ENCODE measurements at regions not wholly inside any gene's neighbourhood (a gene's known extent, or its start where the extent isn't known, plus 50 kb on each side); places are given as distances from the start of the nearest gene placed in this dataset.

GRCh38 chr16:9338068-9338467 lies 246.6 kb downstream of the HAPSTR1 start:
- Histone ChIP-seq H3K4me3 (no peak overlapping the region), H3K4me1 (no peaks in the 10 kb centered on the region), H3K27ac (no peak overlapping the region), H3K27me3 (no peaks in the 10 kb centered on the region), H3K9me3 (no peaks in the 10 kb centered on the region), H3K36me3 (no peaks in the 10 kb centered on the region)
- intact Hi-C loops (cut with DNase I) = no loop called here
- no peak for TF ChIP-seq POLR2A (IDR thresholded peaks at IDR 0.05)
- TF ChIP-seq CTCF (IDR thresholded peaks at IDR 0.05) = no peak
- WGBS, 2 donors = 18% methylated on average over 2 of the region's 2 CpGs
- DNase-seq = no peak

- H3K27me3 ChIP-seq = no peaks in the 10 kb centered on the region
- no peak overlapping the region for H3K4me3 ChIP-seq
- no peaks in the 10 kb centered on the region for H3K4me1 ChIP-seq
- WGBS, 2 donors = 66 to 69% methylated on average over 4 of the region's 4 CpGs
- H3K36me3 ChIP-seq = no peaks in the 10 kb centered on the region
- intact Hi-C loops (cut with DNase I) = no loop called here
- H3K27ac ChIP-seq = no peak overlapping the region
- TF ChIP-seq POLR2A (IDR thresholded peaks at IDR 0.05) (no peak), CTCF (IDR thresholded peaks at IDR 0.05) (no peak)
- DNase-seq = no peak
- no peaks in the 10 kb centered on the region for H3K9me3 ChIP-seq
Measured at GRCh38 chr16:9338510-9338909, 247.1 kb downstream of the HAPSTR1 start.

- no peak for TF ChIP-seq POLR2A (IDR thresholded peaks at IDR 0.05)
- TF ChIP-seq CTCF (IDR thresholded peaks at IDR 0.05) = no peak
- no peak overlapping the region for H3K4me3 ChIP-seq
- intact Hi-C loops (cut with DNase I) = no loop called here
- H3K27me3 ChIP-seq = no peaks in the 10 kb centered on the region
- DNase-seq = no peak
- 51 to 55% methylated on average over 15 of the region's 15 CpGs for WGBS, 2 donors
- H3K9me3 ChIP-seq = no peaks in the 10 kb centered on the region
- H3K27ac ChIP-seq = no peak overlapping the region
- H3K36me3 ChIP-seq = no peaks in the 10 kb centered on the region
- H3K4me1 ChIP-seq = no peaks in the 10 kb centered on the region
Measured at GRCh38 chr16:9340526-9341256, 249.2 kb downstream of the HAPSTR1 start.

- intact Hi-C loops (cut with DNase I) = no loop called here
- no peaks in the 10 kb centered on the region for H3K9me3 ChIP-seq
- H3K4me1 ChIP-seq = no peaks in the 10 kb centered on the region
- TF ChIP-seq POLR2A (IDR thresholded peaks at IDR 0.05) = no peak
- no peak for TF ChIP-seq CTCF (IDR thresholded peaks at IDR 0.05)
- no peak overlapping the region for H3K4me3 ChIP-seq
- no peak overlapping the region for H3K27ac ChIP-seq
- no peak for DNase-seq
- no peaks in the 10 kb centered on the region for H3K36me3 ChIP-seq
- WGBS, 2 donors = 17 to 41% methylated on average over 6 of the region's 6 CpGs
- no peaks in the 10 kb centered on the region for H3K27me3 ChIP-seq
Measured at GRCh38 chr16:9343276-9343675, 251.8 kb downstream of the HAPSTR1 start.

- TF ChIP-seq POLR2A (IDR thresholded peaks at IDR 0.05) = no peak
- TF ChIP-seq CTCF (IDR thresholded peaks at IDR 0.05) = no peak
- H3K27ac ChIP-seq = no peak overlapping the region
- H3K36me3 ChIP-seq = no peaks in the 10 kb centered on the region
- DNase-seq = no peak
- peaks cover 0 to 3% (median 0%) of the 10 kb centered on the region in 3 donors for H3K9me3 ChIP-seq
- intact Hi-C loops (cut with DNase I) = no loop called here
- H3K27me3 ChIP-seq = no peaks in the 10 kb centered on the region
- H3K4me1 ChIP-seq = no peaks in the 10 kb centered on the region
- WGBS, 2 donors = 48 to 50% methylated on average over 4 of the region's 4 CpGs
- no peak overlapping the region for H3K4me3 ChIP-seq
Measured at GRCh38 chr16:9344508-9344907, 253.1 kb downstream of the HAPSTR1 start.
